ENCODE measurements at regions not wholly inside any gene's neighbourhood (a gene's known extent, or its start where the extent isn't known, plus 50 kb on each side); places are given as distances from the start of the nearest gene placed in this dataset.

- peak in 35 of 58 donors; percentile 8 to 67 (median 32) for DNase-seq
Observed at GRCh38 chr12:105920161-105920684, 218.5 kb downstream of the NUAK1 start.

DNA sequence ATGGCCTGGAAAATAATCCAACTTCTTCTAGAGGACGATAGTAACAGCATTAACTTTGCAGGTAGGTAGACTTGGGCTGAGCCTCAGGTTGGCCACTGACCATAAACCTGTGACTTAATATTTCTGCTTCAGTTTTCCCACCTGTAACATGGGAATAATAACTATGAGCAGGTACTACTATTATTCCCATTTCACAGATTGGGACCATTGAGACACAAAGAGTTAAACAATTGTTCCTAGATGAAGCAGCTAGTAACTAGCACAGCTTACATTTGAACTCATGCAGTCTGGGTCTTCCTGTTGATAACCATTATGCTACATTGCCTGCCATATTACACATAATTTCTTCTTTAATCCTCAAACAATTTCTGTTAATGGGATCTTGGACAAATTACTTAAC is 217.7 kb downstream of the NUAK1 start:
- DNase-seq = no peak

DNA sequence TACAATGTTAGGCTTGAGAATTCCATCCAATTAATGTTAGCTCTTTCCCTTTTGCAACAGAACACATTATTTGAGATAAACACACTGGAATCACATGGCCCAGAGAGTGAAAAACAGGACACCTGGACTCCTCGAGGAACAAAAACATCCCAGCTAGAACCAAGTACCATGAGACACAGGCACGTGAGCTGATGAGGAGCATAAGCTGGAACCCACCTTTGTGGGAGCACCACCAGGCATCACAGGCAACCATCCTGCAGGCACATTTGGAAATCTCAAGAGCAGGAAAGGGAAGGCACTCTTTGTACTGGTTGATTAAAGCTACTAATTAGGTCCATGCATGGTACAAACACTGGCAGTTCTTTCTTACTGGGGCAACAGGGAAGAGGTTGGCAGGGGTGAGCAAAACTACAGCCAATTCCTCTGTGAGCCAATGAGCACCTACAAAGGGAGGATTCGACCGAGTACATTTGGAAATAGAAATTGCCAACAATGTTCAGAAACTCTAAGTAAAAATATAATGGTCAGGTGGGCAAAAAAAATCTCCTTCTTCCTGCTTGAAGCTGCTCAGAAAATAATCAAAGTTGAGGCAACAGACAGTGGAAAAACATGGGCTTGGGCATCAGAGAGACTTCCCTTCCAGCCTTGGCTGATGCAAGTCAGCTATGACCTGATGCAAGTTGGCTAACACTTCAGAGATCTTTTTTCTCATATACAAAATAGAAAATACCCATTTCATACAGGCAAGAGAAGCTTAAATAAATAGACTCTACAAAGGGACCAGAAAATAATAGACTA is 216.7 kb downstream of the NUAK1 start:
- peak in 25 of 58 donors; percentile 3 to 74 (median 29) for DNase-seq

DNA sequence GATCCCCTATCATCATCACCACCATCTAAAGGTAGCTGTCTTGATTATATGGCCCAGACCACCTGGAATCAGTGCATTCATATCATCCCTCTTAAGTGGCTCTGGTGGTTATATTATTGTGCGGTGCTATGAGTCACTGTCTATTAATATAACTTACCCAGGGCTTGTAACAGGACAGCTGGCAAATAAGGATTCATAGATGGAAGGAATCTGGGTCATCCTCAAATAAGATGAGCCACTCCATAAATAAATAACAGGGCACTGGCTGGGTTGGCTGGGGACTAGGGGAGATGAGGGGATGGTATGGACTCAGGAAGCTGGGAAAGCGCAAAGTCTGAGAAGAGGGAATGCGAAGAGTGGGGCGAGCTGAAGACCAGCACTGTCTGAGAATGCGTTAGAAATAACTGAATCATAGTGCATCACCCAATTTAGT is 216.1 kb downstream of the NUAK1 start:
- DNase-seq = no peak

- no peak for DNase-seq
Observed at GRCh38 chr12:105924526-105925208, 214.1 kb downstream of the NUAK1 start.

DNA sequence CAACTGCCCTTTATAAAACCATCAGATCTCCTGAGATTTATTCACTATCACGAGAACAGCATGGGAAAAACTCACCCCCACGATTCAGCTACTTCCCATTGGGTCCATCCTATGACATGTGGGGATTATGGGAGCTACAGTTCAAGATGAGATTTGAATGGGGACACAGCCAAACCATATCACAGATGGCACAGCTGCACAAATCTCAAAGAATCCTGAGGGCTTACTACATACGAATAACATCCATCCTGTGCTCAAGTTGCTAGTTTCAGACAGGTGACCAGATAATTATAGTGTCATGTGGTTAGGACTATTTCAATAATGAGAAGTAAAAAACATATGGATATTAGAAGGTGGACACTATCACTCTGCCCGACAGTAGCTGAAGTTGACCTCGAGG is 211.2 kb downstream of the NUAK1 start:
- DNase-seq = no peak

DNA sequence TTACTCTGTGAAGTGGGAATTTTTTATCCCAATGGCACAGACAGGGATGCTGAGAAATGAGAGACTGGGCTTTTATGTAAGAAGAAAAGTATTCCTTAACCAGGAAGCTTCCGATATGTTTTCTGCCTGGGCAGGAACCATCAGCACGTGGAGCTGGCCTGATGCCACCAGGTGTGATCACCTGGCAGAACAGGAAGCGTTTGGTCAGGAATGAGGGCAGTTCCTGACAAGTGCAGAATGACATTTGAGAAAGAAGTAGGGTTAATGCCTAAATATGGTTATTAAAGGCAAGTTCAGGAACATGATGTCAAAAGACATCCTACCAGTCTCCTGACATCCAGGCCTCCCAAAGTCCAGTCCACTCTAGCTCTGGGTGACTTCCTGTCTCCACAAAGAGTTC is 210.3 kb downstream of the NUAK1 start:
- no peak for DNase-seq

DNA sequence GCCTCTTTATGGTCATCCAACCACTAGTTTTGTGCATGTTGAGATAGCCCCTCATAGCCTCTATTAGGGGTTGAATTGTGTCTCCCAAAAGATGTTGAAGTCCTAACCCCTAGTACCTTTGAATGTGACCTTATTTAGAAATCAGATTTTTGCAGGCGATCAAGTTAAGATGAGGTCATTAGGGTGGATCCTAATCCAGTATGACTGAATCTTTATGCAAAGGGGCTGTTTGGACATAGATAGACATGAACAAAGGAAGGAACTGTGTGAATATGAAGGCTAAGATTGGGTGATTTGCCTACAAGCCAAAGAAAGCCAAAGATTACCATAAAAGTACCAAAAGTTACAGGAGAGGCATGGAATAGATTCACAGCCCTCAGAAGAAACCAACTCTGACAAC is 209.6 kb downstream of the NUAK1 start:
- DNase-seq = no peak

DNA sequence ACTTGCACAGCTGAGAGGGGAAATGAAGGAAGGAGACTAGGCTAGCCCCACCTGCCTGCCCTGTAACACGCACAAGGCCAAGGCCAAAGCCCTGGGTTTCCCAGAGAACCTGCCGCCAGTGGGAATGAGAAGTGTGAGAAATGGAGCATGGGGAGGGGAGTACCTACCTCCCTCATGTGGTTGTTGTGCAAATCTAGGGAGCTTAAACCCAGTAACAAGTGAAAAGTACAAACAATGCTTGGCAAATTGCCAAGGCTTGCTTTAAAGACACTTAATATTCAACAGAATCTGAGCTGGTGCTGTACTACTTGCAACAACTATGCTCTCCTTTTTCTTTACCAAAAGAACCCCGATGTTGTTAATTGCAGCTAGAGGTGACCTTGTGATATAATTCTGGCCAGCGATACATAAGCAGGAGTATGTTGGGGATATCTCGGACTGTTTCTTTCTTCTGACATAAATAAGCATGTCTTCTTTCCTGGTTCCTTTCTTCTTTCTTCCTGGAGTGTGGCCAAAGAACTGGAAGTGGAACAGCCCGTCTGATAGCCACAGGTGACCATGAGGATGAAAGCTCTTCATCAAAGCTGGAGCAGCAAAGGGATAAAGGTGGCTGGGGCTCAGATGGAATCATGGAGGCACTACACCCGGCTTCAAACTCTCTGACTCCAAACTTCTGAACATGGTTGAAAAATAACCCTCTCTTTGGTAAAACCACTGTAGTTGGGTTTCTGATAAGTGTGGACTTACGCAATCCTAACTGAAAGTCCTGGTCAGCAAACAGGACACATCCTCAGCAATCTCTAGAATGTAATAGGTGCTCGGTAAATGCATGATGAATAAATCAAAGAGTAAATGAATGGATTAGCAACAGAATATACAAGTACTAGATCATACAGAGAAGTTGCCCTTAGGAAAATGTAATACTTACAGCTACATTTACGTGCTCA is 207.9 kb downstream of the NUAK1 start:
- DNase-seq = no peak

DNA sequence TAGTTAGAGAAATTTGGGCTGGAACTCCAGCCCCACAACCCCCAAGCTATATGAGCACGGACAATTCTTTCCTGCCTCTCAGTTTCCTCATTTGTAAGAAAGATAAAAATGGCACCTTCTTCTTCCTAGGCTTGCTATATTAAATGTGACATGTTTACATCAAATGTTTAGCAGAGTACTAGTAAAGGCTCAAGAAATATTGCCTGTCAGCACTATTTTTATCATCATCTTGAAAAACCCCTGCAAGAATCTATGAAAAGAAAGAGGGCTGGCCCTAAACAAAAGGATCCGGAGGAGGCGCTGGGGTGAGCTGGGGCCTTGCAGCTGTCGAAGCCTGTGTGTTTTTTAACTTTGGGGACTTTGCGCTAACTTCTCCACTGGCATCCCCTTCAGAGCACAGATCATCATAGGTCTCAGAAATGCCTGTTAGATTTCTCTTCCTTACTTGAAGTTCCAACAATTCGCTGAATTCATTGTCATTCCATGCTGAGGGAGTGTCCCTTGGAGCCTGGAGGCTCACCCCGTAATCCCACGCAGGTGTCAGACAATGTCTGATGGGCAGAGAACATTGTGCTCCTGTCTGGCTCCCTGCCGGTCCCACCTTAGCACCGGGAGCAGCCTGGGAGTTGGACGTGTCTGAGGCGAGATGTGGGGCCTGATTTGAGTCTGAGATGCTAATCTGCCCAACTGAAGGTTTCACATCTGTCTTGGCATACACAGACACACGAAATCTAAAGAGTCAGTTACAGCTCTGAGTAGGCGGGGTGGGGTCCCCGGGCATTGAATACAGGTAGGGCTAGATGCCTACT is 206.8 kb downstream of the NUAK1 start:
- no peak for DNase-seq

GRCh38 chr12:105933671-105934665 is 204.8 kb downstream of the NUAK1 start:
- DNase-seq = peak in 16 of 58 donors; percentile 3 to 63 (median 20)

- peak in 12 of 58 donors; percentile 6 to 58 (median 20) for DNase-seq
Observed at GRCh38 chr12:105935106-105935505, 203.6 kb downstream of the NUAK1 start.

DNA sequence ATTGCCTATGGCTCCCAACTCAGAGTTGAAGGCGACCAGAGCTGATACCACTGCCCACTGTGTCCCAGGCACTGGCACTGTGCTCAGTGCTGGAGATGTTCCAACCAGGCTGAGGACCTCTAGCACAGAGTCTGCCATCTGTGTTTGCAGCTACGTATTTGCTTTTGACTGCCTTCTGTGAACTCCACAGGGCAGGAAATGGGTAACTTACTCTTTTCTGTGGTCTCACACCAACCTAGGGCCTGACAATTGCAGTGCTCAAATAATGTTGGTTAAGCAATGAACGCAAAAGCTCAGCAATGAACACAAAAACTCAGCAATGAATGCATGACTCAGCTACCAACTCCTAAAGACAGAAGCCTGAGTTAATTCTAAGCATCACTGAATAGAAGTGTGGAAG is 202.8 kb downstream of the NUAK1 start:
- DNase-seq = peak in 1 of 58 donors; percentile 12

GRCh38 chr12:105936496-105936895 is 202.3 kb downstream of the NUAK1 start:
- DNase-seq = no peak

GRCh38 chr12:105937009-105937408 is 201.7 kb downstream of the NUAK1 start:
- no peak for DNase-seq

GRCh38 chr12:105939181-105939721 is 199.5 kb downstream of the NUAK1 start:
- DNase-seq = no peak

- DNase-seq = no peak
Observed at GRCh38 chr12:105942281-105942680, 196.5 kb downstream of the NUAK1 start.

DNA sequence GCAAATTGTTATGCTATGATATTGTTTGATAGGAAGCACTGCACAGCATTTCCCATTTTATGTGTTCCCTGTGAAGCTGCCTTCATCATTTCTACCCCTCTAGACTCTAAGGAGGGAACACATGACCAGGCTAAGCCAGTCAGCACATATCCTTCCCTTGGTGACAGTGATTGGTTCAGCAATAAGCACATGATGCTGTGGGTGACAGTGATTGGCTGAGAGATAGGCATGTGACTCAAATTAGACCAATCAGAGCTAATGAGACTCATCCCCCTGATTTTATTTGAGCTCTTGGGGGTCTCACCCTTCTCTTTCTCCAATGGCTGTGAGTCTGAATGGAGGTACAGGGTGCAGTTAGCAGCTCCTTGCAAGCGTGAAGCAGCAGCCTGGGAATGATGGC is 195.2 kb downstream of the NUAK1 start:
- no peak for DNase-seq

DNA sequence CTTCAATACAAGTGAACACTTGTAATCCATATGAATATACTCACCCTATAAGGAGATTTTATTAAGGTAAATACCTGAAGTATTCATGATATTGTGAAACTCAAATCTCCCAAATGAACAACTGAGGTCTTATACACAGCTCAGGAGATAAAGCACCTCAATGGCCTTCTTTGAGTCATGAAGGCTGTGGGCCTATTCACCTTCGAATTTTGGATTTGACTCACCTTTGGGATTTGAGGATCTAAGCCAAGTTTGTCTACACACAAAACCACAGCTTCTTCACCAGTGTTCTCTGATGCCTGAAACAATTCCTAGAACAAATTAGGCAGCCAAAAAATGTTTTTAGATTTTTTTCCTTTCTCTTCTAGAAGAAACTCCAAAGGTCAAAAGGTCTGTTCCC is 194.1 kb downstream of the NUAK1 start:
- DNase-seq = no peak
